Endothelial cell of umbilical vein (primary cell): ENCODE measurements at regions not wholly inside any gene's neighbourhood (a gene's known extent, or its start where the extent isn't known, plus 50 kb on each side); places are given as distances from the start of the nearest gene placed in this dataset.

ENCODE experiments used
- BruUV-seq: library from RNA; stranded (reverse); fragments of 400-500 nt; replicated peaks from 2 replicates; lab custom pipeline; 2021; lab: Mats Ljungman, UMichigan
- CTCF ChIA-PET: fragments of 300-600, 350-600 bp; sonication (Branson Sonifier 250); formaldehyde crosslinking; loops from one replicate; lab custom pipeline; 2021; ENCODE audit warnings: antibody characterized with exemption, inconsistent platforms; lab: Charles Lee
- POLR2A ChIA-PET: fragments of 300-600, 350-600 bp; sonication (Branson Sonifier 250); formaldehyde crosslinking; loops from one replicate; lab custom pipeline; 2021; ENCODE audit warnings: antibody characterized with exemption, inconsistent platforms; lab: Charles Lee
- DNase-seq: peaks from one replicate; pipeline ENCODE4 v3.0.0-alpha.2; 2011; ENCODE audit warnings: low read depth, low spot score
- FAIRE-seq: peaks from 2 replicates; lab custom pipeline; 2011; peaks lifted over from hg19 to GRCh38; lab: Jason Lieb, UNC
- H2AFZ ChIP-seq: 2 replicates; pipeline ENCODE4 v1.6.0; 2012; ENCODE audit warnings: low read depth, low read length, control low read depth, inconsistent platforms
- H3K27ac ChIP-seq: 2 replicates; pipeline ENCODE4 v1.5.1; 2011; ENCODE audit warnings: low read depth, mild to moderate bottlenecking, control low read depth, low read length, moderate library complexity; ENCODE audit not compliant: insufficient read depth
- H3K27me3 ChIP-seq, 2 experiments: 2 replicates each; pipeline versions ENCODE4 v1.6.0 to v1.6.1; 2011; ENCODE audit warnings: low read length in 2 of 2, mixed read lengths in 1 of 2; ENCODE audit not compliant: control insufficient read depth in 2 of 2, insufficient read depth in 2 of 2
- H3K36me3 ChIP-seq, 2 experiments: 2 replicates in 1 of 2; 3 replicates in 1 of 2; pipeline ENCODE4 v1.5.1; 2011; ENCODE audit warnings: low read length in 2 of 2, mild to moderate bottlenecking in 1 of 2, moderate library complexity in 1 of 2; ENCODE audit not compliant: control insufficient read depth in 2 of 2, insufficient read depth in 2 of 2; ENCODE audit errors: extremely low read depth in 1 of 2
- H3K4me1 ChIP-seq: 3 replicates; pipeline ENCODE4 v1.5.1; 2011; ENCODE audit warnings: mild to moderate bottlenecking, low read length; ENCODE audit not compliant: control insufficient read depth, insufficient read depth; ENCODE audit errors: extremely low read depth
- H3K4me2 ChIP-seq: 2 replicates; pipeline ENCODE4 v1.6.1; 2011; ENCODE audit warnings: low read length, control low read depth, mixed read lengths; ENCODE audit not compliant: insufficient read depth
- H3K4me3 ChIP-seq, 3 experiments: fragments of 200-600 bp in 1 of 3; sonication (generic), shearing (Covaris generic) in 1 of 3; replicated peaks in 1 of 3; 2 replicates each; pipeline ENCODE4 v1.5.1; 2011 to 2016; ENCODE audit warnings: control low read depth in 3 of 3, low read length in 3 of 3, mild to moderate bottlenecking in 2 of 3, inconsistent platforms in 1 of 3, low read depth in 1 of 3, moderate library complexity in 1 of 3; ENCODE audit not compliant: insufficient read depth in 1 of 3
- H3K79me2 ChIP-seq: 2 replicates; pipeline ENCODE4 v1.6.0; 2012; ENCODE audit warnings: low read length, inconsistent platforms; ENCODE audit not compliant: control insufficient read depth, insufficient read depth
- H3K9ac ChIP-seq: replicated peaks from 2 replicates; pipeline ENCODE3; 2011; ENCODE audit warnings: low read length, control low read depth; ENCODE audit not compliant: insufficient read depth; ENCODE audit errors: extremely low read depth
- H3K9me1 ChIP-seq: replicated peaks from 3 replicates; pipeline ENCODE4 v1.6.0; 2011; ENCODE audit warnings: mild to moderate bottlenecking, low read length; ENCODE audit not compliant: control insufficient read depth, insufficient read depth; ENCODE audit errors: extremely low read depth
- H3K9me3 ChIP-seq: replicated peaks from 2 replicates; pipeline ENCODE4 v1.5.1; 2012; ENCODE audit warnings: low read length, inconsistent platforms; ENCODE audit not compliant: control insufficient read depth, insufficient read depth
- H4K20me1 ChIP-seq: replicated peaks from 2 replicates; pipeline ENCODE3; 2011; ENCODE audit warnings: mild to moderate bottlenecking, low read length; ENCODE audit not compliant: control insufficient read depth, insufficient read depth; ENCODE audit errors: extremely low read depth
- EZH2 ChIP-seq: IDR thresholded peaks from 2 replicates; pipeline ENCODE4 v1.6.1; 2012; ENCODE audit warnings: borderline replicate concordance, low read depth, mild to moderate bottlenecking, moderate library complexity, low read length, inconsistent platforms; ENCODE audit not compliant: severe bottlenecking
- JUN ChIP-seq: IDR thresholded peaks from 2 replicates; pipeline ENCODE4 v1.6.1; 2011; ENCODE audit warnings: borderline replicate concordance, low read depth; ENCODE audit not compliant: insufficient read length, insufficient read depth
- POLR2A ChIP-seq: IDR thresholded peaks from 2 replicates; pipeline ENCODE4 v1.6.1; 2012; ENCODE audit warnings: low read depth, mild to moderate bottlenecking, control low read depth, low read length
- dilution Hi-C: fragments of 300-500 bp; cut with MboI; formaldehyde crosslinking; loops from one replicate; pipeline ENCODE4 v1.15.0; 2019; ENCODE audit warnings: low sequenced_read_pairs; ENCODE audit not compliant: extremely low pct_ligation_motif_present
- intact Hi-C: fragments of 100-400 bp; cut with micrococcal nuclease; formaldehyde crosslinking; loops from one replicate; pipeline ENCODE4 v1.10.0; 2022
- TF ChIP-seq, protein P1 (sequence below), 2 donors: IDR thresholded peaks; 1 replicate in 1 of 2; 2 replicates in 1 of 2; pipeline ENCODE4 v1.5.1; 2011; ENCODE audit warnings: low read length in 2 of 2, mild to moderate bottlenecking in 2 of 2, moderate library complexity in 2 of 2, control low read depth in 1 of 2, inconsistent platforms in 1 of 2, low read depth in 1 of 2; ENCODE audit not compliant: insufficient read depth in 1 of 2; ENCODE audit errors: extremely low read depth in 1 of 2
- TF ChIP-seq, protein P2 (sequence below): IDR thresholded peaks from 2 replicates; pipeline ENCODE4 v1.6.1; 2011; ENCODE audit not compliant: insufficient read depth, insufficient read length

DNA sequence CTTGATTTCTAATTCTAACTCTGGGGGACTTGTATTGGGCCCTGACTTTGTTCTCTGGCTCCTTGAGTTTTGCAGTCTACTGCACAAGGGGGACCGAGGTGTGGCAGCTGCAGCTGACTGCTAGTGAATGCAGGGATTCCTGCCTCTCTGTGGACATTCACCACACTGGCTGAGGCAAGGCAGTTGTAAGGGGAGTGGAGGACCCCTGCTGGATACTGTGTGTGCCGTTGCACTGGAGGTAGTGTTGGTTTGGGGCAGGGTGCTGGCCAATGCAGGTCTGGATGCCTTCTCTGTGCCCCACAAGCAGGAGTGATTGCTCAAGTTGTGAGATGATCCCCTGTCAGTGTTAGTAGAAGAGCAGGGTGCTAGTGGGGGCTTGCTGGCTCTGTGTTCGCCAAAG, 626.1 kb downstream of the SQOR start:
- Histone ChIP-seq H3K79me2 (no peaks in the 10 kb centered on the region), H3K4me3 (no peak overlapping the region), H3K27ac (no peak overlapping the region), H3K9ac (no peak overlapping the region), H3K36me3 (no peaks in the 10 kb centered on the region), H3K27me3 (no peaks in the 10 kb centered on the region), H2AFZ (no peak overlapping the region), H3K4me2 (no peak overlapping the region), H4K20me1 (no peaks in the 10 kb centered on the region), H3K4me1 (no peaks in the 10 kb centered on the region), H3K9me3 (no peaks in the 10 kb centered on the region), H3K9me1 (no peaks in the 10 kb centered on the region)
- ChIA-PET CTCF (interaction anchor here (1.1 kb wide), 1 partner anchor 466 kb away, joined by 8 read pairs; no protein-coding TSS in a partner anchor), POLR2A (no interaction called here)
- TF ChIP-seq, protein P1, sequence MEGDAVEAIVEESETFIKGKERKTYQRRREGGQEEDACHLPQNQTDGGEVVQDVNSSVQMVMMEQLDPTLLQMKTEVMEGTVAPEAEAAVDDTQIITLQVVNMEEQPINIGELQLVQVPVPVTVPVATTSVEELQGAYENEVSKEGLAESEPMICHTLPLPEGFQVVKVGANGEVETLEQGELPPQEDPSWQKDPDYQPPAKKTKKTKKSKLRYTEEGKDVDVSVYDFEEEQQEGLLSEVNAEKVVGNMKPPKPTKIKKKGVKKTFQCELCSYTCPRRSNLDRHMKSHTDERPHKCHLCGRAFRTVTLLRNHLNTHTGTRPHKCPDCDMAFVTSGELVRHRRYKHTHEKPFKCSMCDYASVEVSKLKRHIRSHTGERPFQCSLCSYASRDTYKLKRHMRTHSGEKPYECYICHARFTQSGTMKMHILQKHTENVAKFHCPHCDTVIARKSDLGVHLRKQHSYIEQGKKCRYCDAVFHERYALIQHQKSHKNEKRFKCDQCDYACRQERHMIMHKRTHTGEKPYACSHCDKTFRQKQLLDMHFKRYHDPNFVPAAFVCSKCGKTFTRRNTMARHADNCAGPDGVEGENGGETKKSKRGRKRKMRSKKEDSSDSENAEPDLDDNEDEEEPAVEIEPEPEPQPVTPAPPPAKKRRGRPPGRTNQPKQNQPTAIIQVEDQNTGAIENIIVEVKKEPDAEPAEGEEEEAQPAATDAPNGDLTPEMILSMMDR (IDR thresholded peaks at IDR 0.05; ENCODE audit: extremely low read depth in 1 of 2, insufficient read depth in 1 of 2, low read depth in 1 of 2, low read length in 2 of 2): peak in 1 of 2 donors; percentile 18
- no peak for TF ChIP-seq EZH2
- no peak for TF ChIP-seq POLR2A
- dilution Hi-C loops: no loop called here
- intact Hi-C loops: no loop called here
- no peak for FAIRE-seq
- no TSS peak for BruUV-seq
- DNase-seq: peak; percentile 6

DNA sequence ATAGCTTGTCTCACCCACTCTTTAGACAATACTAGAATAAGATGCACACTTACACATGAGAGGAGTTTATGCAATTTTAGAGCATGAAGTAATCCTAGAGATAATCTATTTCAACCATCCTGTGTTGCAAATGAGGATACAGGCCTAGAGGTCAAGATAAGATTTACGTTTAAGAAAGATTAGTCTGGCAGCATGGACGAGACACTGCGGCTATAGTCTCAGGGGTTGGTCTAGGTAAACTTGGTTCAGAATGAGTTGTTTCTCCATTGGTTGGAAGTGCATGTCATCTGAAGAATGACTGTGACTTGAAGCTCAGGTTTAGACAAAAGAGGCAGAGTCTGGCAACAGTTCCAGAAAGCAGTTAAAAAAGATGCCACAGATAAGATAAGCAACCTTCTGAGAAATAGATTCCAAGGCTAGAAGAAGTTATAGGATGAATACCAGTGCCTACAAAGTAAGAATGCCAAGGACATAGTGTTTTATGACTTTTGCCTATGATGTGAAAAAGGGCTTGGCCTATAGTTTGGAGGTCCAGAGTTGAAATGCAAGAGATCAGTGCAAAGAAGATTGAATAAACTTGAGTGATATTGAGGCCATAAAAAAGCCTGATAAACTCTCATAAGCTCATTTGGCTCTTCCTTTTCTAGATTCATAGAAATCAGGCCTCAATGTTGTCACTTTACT, 631.0 kb downstream of the SQOR start:
- dilution Hi-C loops: no loop called here
- Histone ChIP-seq H3K27ac (no peak overlapping the region), H3K4me1 (no peaks in the 10 kb centered on the region), H3K36me3 (no peaks in the 10 kb centered on the region), H3K9me1 (no peaks in the 10 kb centered on the region), H3K79me2 (no peaks in the 10 kb centered on the region), H2AFZ (no peak overlapping the region), H3K9ac (no peak overlapping the region), H3K9me3 (no peaks in the 10 kb centered on the region), H3K4me3 (no peak overlapping the region), H3K27me3 (no peaks in the 10 kb centered on the region), H3K4me2 (no peak overlapping the region), H4K20me1 (no peaks in the 10 kb centered on the region)
- TF ChIP-seq, protein P2, sequence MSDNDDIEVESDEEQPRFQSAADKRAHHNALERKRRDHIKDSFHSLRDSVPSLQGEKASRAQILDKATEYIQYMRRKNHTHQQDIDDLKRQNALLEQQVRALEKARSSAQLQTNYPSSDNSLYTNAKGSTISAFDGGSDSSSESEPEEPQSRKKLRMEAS: no peak
- TF ChIP-seq, protein P1 (IDR thresholded peaks at IDR 0.05; ENCODE audit: extremely low read depth in 1 of 2, insufficient read depth in 1 of 2, low read depth in 1 of 2, low read length in 2 of 2): no peak
- TF ChIP-seq POLR2A (no peak), JUN (no peak), EZH2 (no peak)
- BruUV-seq: no TSS peak
- ChIA-PET CTCF (no interaction called here), POLR2A (no interaction called here)
- intact Hi-C loops: no loop called here
- no peak for DNase-seq
- FAIRE-seq: no peak
